Ascending aorta (tissue), 2 donors: ENCODE measurements at regions not wholly inside any gene's neighbourhood (a gene's known extent, or its start where the extent isn't known, plus 50 kb on each side); places are given as distances from the start of the nearest gene placed in this dataset.
"Not testable (repeated sequence)": the region's sequence is repeated elsewhere in the genome, so short reads cannot be mapped to it uniquely, and the experiment has no call there.

Experiments
- DNase-seq, 2 donors: peaks; one replicate each; pipeline ENCODE4 v3.0.0-alpha.2; 2019; ENCODE audit warnings: low spot score in 2 of 2
- H3K27ac ChIP-seq, 2 donors: fragments of 200-600 bp; sonication (generic); one replicate each; pipeline ENCODE4 v1.5.1; 2016 to 2017; ENCODE audit warnings: mild to moderate bottlenecking in 1 of 2
- H3K27me3 ChIP-seq: fragments of 200-600 bp; sonication (generic); one replicate; pipeline ENCODE4 v1.5.1; 2017
- H3K36me3 ChIP-seq, 2 donors: fragments of 200-600 bp; sonication (generic); one replicate each; pipeline ENCODE4 v1.5.1; 2016
- H3K4me1 ChIP-seq, 2 donors: fragments of 200-600 bp; sonication (generic); one replicate each; pipeline ENCODE4 v1.5.1; 2016 to 2017; ENCODE audit warnings: mild to moderate bottlenecking in 1 of 2
- H3K4me3 ChIP-seq, 2 donors: fragments of 200-600 bp; sonication (generic); one replicate each; pipeline ENCODE4 v1.5.1; 2016 to 2017; ENCODE audit warnings: mild to moderate bottlenecking in 1 of 2
- H3K9me3 ChIP-seq, 2 donors: fragments of 200-600 bp; sonication (generic); one replicate each; pipeline ENCODE4 v1.5.1; 2016
- CTCF ChIP-seq, 3 experiments: fragments of 200-600 bp in 2 of 3; fragments of 450-650 bp in 1 of 3; sonication (generic) in 2 of 3; IDR thresholded peaks; one replicate each; pipeline ENCODE4 v1.5.1; 2016 to 2019; ENCODE audit warnings: antibody characterized with exemption in 3 of 3, mild to moderate bottlenecking in 1 of 3, moderate library complexity in 1 of 3
- intact Hi-C: fragments of 100-400 bp; cut with DNase I; formaldehyde crosslinking; loops from one replicate; pipeline ENCODE4 v1.15.1; 2023

GRCh38 chr3:75445234-75445633 lies 218.9 kb upstream of the FRG2C start:
- H3K27ac ChIP-seq, intact Hi-C loops, H3K36me3 ChIP-seq: not testable (repeated sequence)

GRCh38 chr3:75446948-75447347 lies 217.2 kb upstream of the FRG2C start:
- H3K36me3 ChIP-seq, H3K9me3 ChIP-seq, H3K4me1 ChIP-seq, DNase-seq, H3K27me3 ChIP-seq, H3K4me3 ChIP-seq, H3K27ac ChIP-seq, intact Hi-C loops: not testable (repeated sequence)

More at GRCh38 chr3:75445234-75445633, 218.9 kb upstream of the FRG2C start:
- H3K9me3 ChIP-seq, H3K4me1 ChIP-seq, H3K27me3 ChIP-seq, DNase-seq, H3K4me3 ChIP-seq: not testable (repeated sequence)

- intact Hi-C loops, H3K9me3 ChIP-seq, DNase-seq, H3K36me3 ChIP-seq, H3K27ac ChIP-seq, H3K27me3 ChIP-seq, H3K4me3 ChIP-seq, H3K4me1 ChIP-seq: not testable (repeated sequence)
Observed at GRCh38 chr3:75453328-75453727, 210.8 kb upstream of the FRG2C start.

GRCh38 chr3:75453839-75454238 lies 210.3 kb upstream of the FRG2C start:
- DNase-seq, H3K27me3 ChIP-seq, H3K36me3 ChIP-seq, H3K4me1 ChIP-seq, H3K4me3 ChIP-seq, H3K9me3 ChIP-seq, intact Hi-C loops, H3K27ac ChIP-seq: not testable (repeated sequence)

- H3K36me3 ChIP-seq, H3K27me3 ChIP-seq, DNase-seq, H3K4me3 ChIP-seq, intact Hi-C loops, H3K27ac ChIP-seq, H3K9me3 ChIP-seq, H3K4me1 ChIP-seq: not testable (repeated sequence)
Observed at GRCh38 chr3:75474530-75474929, 189.6 kb upstream of the FRG2C start.

- peaks cover 0 to 20% of the 10 kb centered on the region in 2 donors for H3K9me3 ChIP-seq
- H3K4me1 ChIP-seq, intact Hi-C loops, H3K27me3 ChIP-seq, H3K27ac ChIP-seq, DNase-seq, H3K36me3 ChIP-seq, H3K4me3 ChIP-seq: not testable (repeated sequence)
Observed at GRCh38 chr3:75496600-75496999, 167.5 kb upstream of the FRG2C start.

- DNase-seq, intact Hi-C loops: not testable (repeated sequence)
Observed at GRCh38 chr3:75500357-75500756, 163.8 kb upstream of the FRG2C start.

GRCh38 chr3:75502171-75502570 lies 162.0 kb upstream of the FRG2C start:
- H3K9me3 ChIP-seq, H3K36me3 ChIP-seq, DNase-seq, H3K4me3 ChIP-seq, H3K27ac ChIP-seq, H3K4me1 ChIP-seq, intact Hi-C loops, H3K27me3 ChIP-seq: not testable (repeated sequence)

More at GRCh38 chr3:75500357-75500756, 163.8 kb upstream of the FRG2C start:
- H3K36me3 ChIP-seq, H3K9me3 ChIP-seq, H3K27ac ChIP-seq, H3K4me1 ChIP-seq, H3K27me3 ChIP-seq, H3K4me3 ChIP-seq: not testable (repeated sequence)

GRCh38 chr3:75502769-75503756 lies 161.1 kb upstream of the FRG2C start:
- H3K4me1 ChIP-seq, H3K4me3 ChIP-seq, H3K27ac ChIP-seq, DNase-seq, H3K36me3 ChIP-seq, H3K27me3 ChIP-seq, intact Hi-C loops: not testable (repeated sequence)
- H3K9me3 ChIP-seq: peaks cover 0 to 11% of the 10 kb centered on the region in 2 donors

- H3K4me1 ChIP-seq: no peaks in the 10 kb centered on the region
- H3K9me3 ChIP-seq: peaks cover 0 to 26% of the 10 kb centered on the region in 2 donors
- intact Hi-C loops: no loop called here
- no peaks in the 10 kb centered on the region for H3K36me3 ChIP-seq
- H3K4me3 ChIP-seq: no peak overlapping the region
- no peak for TF ChIP-seq CTCF (IDR thresholded peaks at IDR 0.05)
- no peak for DNase-seq
- no peaks in the 10 kb centered on the region for H3K27me3 ChIP-seq
- no peak overlapping the region for H3K27ac ChIP-seq
Observed at GRCh38 chr3:75506603-75507002, 157.5 kb upstream of the FRG2C start.

GRCh38 chr3:75507956-75508355 lies 156.2 kb upstream of the FRG2C start:
- H3K4me3 ChIP-seq, DNase-seq, intact Hi-C loops, H3K27ac ChIP-seq, H3K27me3 ChIP-seq, H3K4me1 ChIP-seq, H3K36me3 ChIP-seq: not testable (repeated sequence)
- H3K9me3 ChIP-seq: peaks cover 0 to 29% of the 10 kb centered on the region in 2 donors

- intact Hi-C loops, H3K4me3 ChIP-seq, DNase-seq, H3K4me1 ChIP-seq, H3K36me3 ChIP-seq, H3K27me3 ChIP-seq, H3K27ac ChIP-seq, H3K9me3 ChIP-seq: not testable (repeated sequence)
Observed at GRCh38 chr3:75527657-75528056, 136.5 kb upstream of the FRG2C start.

- DNase-seq, H3K9me3 ChIP-seq, H3K36me3 ChIP-seq, H3K4me3 ChIP-seq, H3K27me3 ChIP-seq, H3K4me1 ChIP-seq, H3K27ac ChIP-seq, intact Hi-C loops: not testable (repeated sequence)
Observed at GRCh38 chr3:75552095-75552494, 112.0 kb upstream of the FRG2C start.
